HG02973 (cell line): ENCODE measurements at regions not wholly inside any gene's neighbourhood (a gene's known extent, or its start where the extent isn't known, plus 50 kb on each side); places are given as distances from the start of the nearest gene placed in this dataset.

Experiments
- ATAC-seq: cut with Tn5 transposase; IDR thresholded peaks from one replicate; pipeline ENCODE4 v1.9.1; 2021; ENCODE audit warnings: moderate library complexity; ENCODE audit not compliant: unreplicated experiment

GRCh38 chr16:6032438-6032837 lies 934.8 kb upstream of the EEF2KMT start:
- ATAC-seq, result no peak

GRCh38 chr16:6031567-6031966 lies 934.0 kb upstream of the EEF2KMT start:
- no peak for ATAC-seq

- ATAC-seq, result no peak
Observed at GRCh38 chr16:6031102-6031501, 933.5 kb upstream of the EEF2KMT start.

- no peak for ATAC-seq
Observed at GRCh38 chr16:6027733-6028132, 930.1 kb upstream of the EEF2KMT start.

- ATAC-seq, result no peak
Observed at GRCh38 chr16:6023449-6023848, 925.9 kb upstream of the EEF2KMT start.

GRCh38 chr16:6021276-6021943 lies 923.8 kb upstream of the EEF2KMT start:
- no peak for ATAC-seq

- ATAC-seq, result no peak
Observed at GRCh38 chr16:6020162-6020985, 922.8 kb upstream of the EEF2KMT start.

- no peak for ATAC-seq
Observed at GRCh38 chr16:6019490-6019991, 921.9 kb upstream of the EEF2KMT start.

- ATAC-seq, result no peak
Observed at GRCh38 chr16:6018848-6019489, 921.4 kb upstream of the EEF2KMT start.

- no peak for ATAC-seq
Observed at GRCh38 chr16:6016530-6017184, 919.1 kb upstream of the EEF2KMT start.

GRCh38 chr16:6012716-6013115 lies 915.1 kb upstream of the EEF2KMT start:
- no peak for ATAC-seq

- no peak for ATAC-seq
Observed at GRCh38 chr16:6009151-6009550, 911.6 kb upstream of the EEF2KMT start.

GRCh38 chr16:6008670-6009069 lies 911.1 kb upstream of the EEF2KMT start:
- no peak for ATAC-seq

- no peak for ATAC-seq
Observed at GRCh38 chr16:5993356-5993755, 895.8 kb upstream of the EEF2KMT start.

GRCh38 chr16:5982979-5983378 lies 885.4 kb upstream of the EEF2KMT start:
- ATAC-seq, result no peak

- ATAC-seq, result no peak
Observed at GRCh38 chr16:5979905-5980550, 882.4 kb upstream of the EEF2KMT start.

- no peak for ATAC-seq
Observed at GRCh38 chr16:5977329-5977728, 879.7 kb upstream of the EEF2KMT start.

GRCh38 chr16:5972747-5973146 lies 875.2 kb upstream of the EEF2KMT start:
- no peak for ATAC-seq

- no peak for ATAC-seq
Observed at GRCh38 chr16:5971924-5972323, 874.3 kb upstream of the EEF2KMT start.

- ATAC-seq, result no peak
Observed at GRCh38 chr16:5971106-5971505, 873.5 kb upstream of the EEF2KMT start.

- no peak for ATAC-seq
Observed at GRCh38 chr16:5966004-5966403, 868.4 kb upstream of the EEF2KMT start.
